Suprapubic skin (tissue), 4 donors: ENCODE measurements at regions not wholly inside any gene's neighbourhood (a gene's known extent, or its start where the extent isn't known, plus 50 kb on each side); places are given as distances from the start of the nearest gene placed in this dataset.

Source experiments
- EP300 ChIP-seq: sonication (generic); formaldehyde crosslinking; IDR thresholded peaks from one replicate; pipeline ENCODE4 v1.6.1; 2017; ENCODE audit warnings: antibody characterized with exemption
- POLR2A ChIP-seq, 2 donors: fragments of 450-650 bp; IDR thresholded peaks; one replicate each; pipeline ENCODE4 v1.6.1; 2017; ENCODE audit warnings: antibody characterized with exemption in 2 of 2, mild to moderate bottlenecking in 2 of 2, moderate library complexity in 2 of 2
- POLR2AphosphoS5 ChIP-seq, 3 donors: sonication (generic); formaldehyde crosslinking; IDR thresholded peaks; one replicate each; pipeline ENCODE4 v1.6.1; 2017; ENCODE audit warnings: antibody characterized with exemption in 3 of 3
- TF ChIP-seq, protein P1 (sequence below), 2 donors: fragments of 200-600 bp in 1 of 2; fragments of 450-650 bp in 1 of 2; sonication (generic) in 1 of 2; IDR thresholded peaks; one replicate each; pipeline ENCODE4 v1.5.1; 2016 to 2019; ENCODE audit warnings: antibody characterized with exemption in 2 of 2, mild to moderate bottlenecking in 1 of 2, moderate library complexity in 1 of 2

GRCh38 chr4:166512267-166512666, 639.2 kb downstream of the TLL1 start:
- TF ChIP-seq, protein P1, sequence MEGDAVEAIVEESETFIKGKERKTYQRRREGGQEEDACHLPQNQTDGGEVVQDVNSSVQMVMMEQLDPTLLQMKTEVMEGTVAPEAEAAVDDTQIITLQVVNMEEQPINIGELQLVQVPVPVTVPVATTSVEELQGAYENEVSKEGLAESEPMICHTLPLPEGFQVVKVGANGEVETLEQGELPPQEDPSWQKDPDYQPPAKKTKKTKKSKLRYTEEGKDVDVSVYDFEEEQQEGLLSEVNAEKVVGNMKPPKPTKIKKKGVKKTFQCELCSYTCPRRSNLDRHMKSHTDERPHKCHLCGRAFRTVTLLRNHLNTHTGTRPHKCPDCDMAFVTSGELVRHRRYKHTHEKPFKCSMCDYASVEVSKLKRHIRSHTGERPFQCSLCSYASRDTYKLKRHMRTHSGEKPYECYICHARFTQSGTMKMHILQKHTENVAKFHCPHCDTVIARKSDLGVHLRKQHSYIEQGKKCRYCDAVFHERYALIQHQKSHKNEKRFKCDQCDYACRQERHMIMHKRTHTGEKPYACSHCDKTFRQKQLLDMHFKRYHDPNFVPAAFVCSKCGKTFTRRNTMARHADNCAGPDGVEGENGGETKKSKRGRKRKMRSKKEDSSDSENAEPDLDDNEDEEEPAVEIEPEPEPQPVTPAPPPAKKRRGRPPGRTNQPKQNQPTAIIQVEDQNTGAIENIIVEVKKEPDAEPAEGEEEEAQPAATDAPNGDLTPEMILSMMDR (IDR thresholded peaks at IDR 0.05) = no peak
- TF ChIP-seq POLR2AphosphoS5 (IDR thresholded peaks at IDR 0.05) = no peak
- no peak for TF ChIP-seq POLR2A (IDR thresholded peaks at IDR 0.05)
- no peak for TF ChIP-seq EP300
